ENCODE measurements at regions not wholly inside any gene's neighbourhood (a gene's known extent, or its start where the extent isn't known, plus 50 kb on each side); places are given as distances from the start of the nearest gene placed in this dataset.
A peak's percentile ranks its signal among the peaks of the same experiment; 100 is the strongest.

GRCh38 chr12:47527816-47528215, 178.0 kb downstream of the RPAP3 start:
- Histone ChIP-seq H3K36me3 (ENCODE audit: control insufficient read depth in 1 of 2, insufficient read depth in 2 of 2, low read length in 2 of 2) (no peaks in the 10 kb centered on the region), H3K4me3 (ENCODE audit: low read depth in 1 of 2, low read length in 2 of 2) (no peak overlapping the region), H3K4me1 (ENCODE audit: control insufficient read depth in 1 of 2, insufficient read depth in 2 of 2, low read length in 2 of 2) (no peaks in the 10 kb centered on the region), H3K27ac (ENCODE audit: low read length) (no peak overlapping the region), H3K9me3 (ENCODE audit: control insufficient read depth in 1 of 2, low read length in 2 of 2) (peaks cover 0 to 6% of the 10 kb centered on the region in 2 donors), H3K27me3 (ENCODE audit: low read depth, low read length) (no peaks in the 10 kb centered on the region)

GRCh38 chr12:47520029-47520428, 185.8 kb downstream of the RPAP3 start:
- no peak overlapping the region for H3K4me3 ChIP-seq (ENCODE audit: low read depth in 1 of 2, low read length in 2 of 2)
- H3K27ac ChIP-seq (ENCODE audit: low read length) = no peak overlapping the region
- H3K36me3 ChIP-seq (ENCODE audit: control insufficient read depth in 1 of 2, insufficient read depth in 2 of 2, low read length in 2 of 2) = no peaks in the 10 kb centered on the region
- H3K27me3 ChIP-seq (ENCODE audit: low read depth, low read length) = no peaks in the 10 kb centered on the region
- no peaks in the 10 kb centered on the region for H3K4me1 ChIP-seq (ENCODE audit: control insufficient read depth in 1 of 2, insufficient read depth in 2 of 2, low read length in 2 of 2)
- peaks cover 3 to 5% of the 10 kb centered on the region in 2 donors for H3K9me3 ChIP-seq (ENCODE audit: control insufficient read depth in 1 of 2, low read length in 2 of 2)

- Histone ChIP-seq H3K36me3 (ENCODE audit: control insufficient read depth in 1 of 2, insufficient read depth in 2 of 2, low read length in 2 of 2) (no peaks in the 10 kb centered on the region), H3K9me3 (ENCODE audit: control insufficient read depth in 1 of 2, low read length in 2 of 2) (peaks cover 3 to 5% of the 10 kb centered on the region in 2 donors), H3K27ac (ENCODE audit: low read length) (no peak overlapping the region), H3K4me3 (ENCODE audit: low read depth in 1 of 2, low read length in 2 of 2) (no peak overlapping the region), H3K4me1 (ENCODE audit: control insufficient read depth in 1 of 2, insufficient read depth in 2 of 2, low read length in 2 of 2) (no peaks in the 10 kb centered on the region), H3K27me3 (ENCODE audit: low read depth, low read length) (no peaks in the 10 kb centered on the region)
Measured at GRCh38 chr12:47517122-47517521, 188.7 kb downstream of the RPAP3 start.

- no peak overlapping the region for H3K4me3 ChIP-seq (ENCODE audit: low read depth in 1 of 2, low read length in 2 of 2)
- H3K27ac ChIP-seq (ENCODE audit: low read length) = peak overlapping the region; percentile 47
- no peaks in the 10 kb centered on the region for H3K27me3 ChIP-seq (ENCODE audit: low read depth, low read length)
- no peaks in the 10 kb centered on the region for H3K9me3 ChIP-seq (ENCODE audit: control insufficient read depth in 1 of 2, low read length in 2 of 2)
- H3K4me1 ChIP-seq (ENCODE audit: control insufficient read depth in 1 of 2, insufficient read depth in 2 of 2, low read length in 2 of 2) = peaks cover 0 to 5% of the 10 kb centered on the region in 2 donors
- H3K36me3 ChIP-seq (ENCODE audit: control insufficient read depth in 1 of 2, insufficient read depth in 2 of 2, low read length in 2 of 2) = no peaks in the 10 kb centered on the region
Measured at GRCh38 chr12:47509398-47509851, 196.4 kb downstream of the RPAP3 start.

- H3K9me3 ChIP-seq (ENCODE audit: control insufficient read depth in 1 of 2, low read length in 2 of 2) = peaks cover 0 to 3% of the 10 kb centered on the region in 2 donors
- H3K27ac ChIP-seq (ENCODE audit: low read length) = no peak overlapping the region
- H3K4me1 ChIP-seq (ENCODE audit: control insufficient read depth in 1 of 2, insufficient read depth in 2 of 2, low read length in 2 of 2) = peaks cover 0 to 5% of the 10 kb centered on the region in 2 donors
- H3K4me3 ChIP-seq (ENCODE audit: low read depth in 1 of 2, low read length in 2 of 2) = no peak overlapping the region
- H3K27me3 ChIP-seq (ENCODE audit: low read depth, low read length) = no peaks in the 10 kb centered on the region
- H3K36me3 ChIP-seq (ENCODE audit: control insufficient read depth in 1 of 2, insufficient read depth in 2 of 2, low read length in 2 of 2) = no peaks in the 10 kb centered on the region
Measured at GRCh38 chr12:47507221-47507620, 198.6 kb downstream of the RPAP3 start.

- peaks cover 0 to 5% of the 10 kb centered on the region in 2 donors for H3K4me1 ChIP-seq (ENCODE audit: control insufficient read depth in 1 of 2, insufficient read depth in 2 of 2, low read length in 2 of 2)
- no peaks in the 10 kb centered on the region for H3K36me3 ChIP-seq (ENCODE audit: control insufficient read depth in 1 of 2, insufficient read depth in 2 of 2, low read length in 2 of 2)
- H3K4me3 ChIP-seq (ENCODE audit: low read depth in 1 of 2, low read length in 2 of 2) = no peak overlapping the region
- peaks cover 0 to 3% of the 10 kb centered on the region in 2 donors for H3K9me3 ChIP-seq (ENCODE audit: control insufficient read depth in 1 of 2, low read length in 2 of 2)
- no peak overlapping the region for H3K27ac ChIP-seq (ENCODE audit: low read length)
- H3K27me3 ChIP-seq (ENCODE audit: low read depth, low read length) = no peaks in the 10 kb centered on the region
Measured at GRCh38 chr12:47504775-47505446, 200.9 kb downstream of the RPAP3 start.

- Histone ChIP-seq H3K27ac (ENCODE audit: low read length) (no peak overlapping the region), H3K27me3 (ENCODE audit: low read depth, low read length) (no peaks in the 10 kb centered on the region), H3K4me3 (ENCODE audit: low read depth in 1 of 2, low read length in 2 of 2) (no peak overlapping the region), H3K9me3 (ENCODE audit: control insufficient read depth in 1 of 2, low read length in 2 of 2) (no peaks in the 10 kb centered on the region), H3K4me1 (ENCODE audit: control insufficient read depth in 1 of 2, insufficient read depth in 2 of 2, low read length in 2 of 2) (no peaks in the 10 kb centered on the region), H3K36me3 (ENCODE audit: control insufficient read depth in 1 of 2, insufficient read depth in 2 of 2, low read length in 2 of 2) (no peaks in the 10 kb centered on the region)
Measured at GRCh38 chr12:47493801-47494200, 212.0 kb downstream of the RPAP3 start.

GRCh38 chr12:47491516-47492305, 214.1 kb downstream of the RPAP3 start:
- Histone ChIP-seq H3K4me3 (ENCODE audit: low read depth in 1 of 2, low read length in 2 of 2) (no peak overlapping the region), H3K27ac (ENCODE audit: low read length) (no peak overlapping the region), H3K36me3 (ENCODE audit: control insufficient read depth in 1 of 2, insufficient read depth in 2 of 2, low read length in 2 of 2) (no peaks in the 10 kb centered on the region)

GRCh38 chr12:47488888-47489287, 216.9 kb downstream of the RPAP3 start:
- Histone ChIP-seq H3K9me3 (ENCODE audit: control insufficient read depth in 1 of 2, low read length in 2 of 2) (no peaks in the 10 kb centered on the region), H3K4me1 (ENCODE audit: control insufficient read depth in 1 of 2, insufficient read depth in 2 of 2, low read length in 2 of 2) (no peaks in the 10 kb centered on the region), H3K27ac (ENCODE audit: low read length) (no peak overlapping the region), H3K36me3 (ENCODE audit: control insufficient read depth in 1 of 2, insufficient read depth in 2 of 2, low read length in 2 of 2) (no peaks in the 10 kb centered on the region), H3K27me3 (ENCODE audit: low read depth, low read length) (no peaks in the 10 kb centered on the region), H3K4me3 (ENCODE audit: low read depth in 1 of 2, low read length in 2 of 2) (no peak overlapping the region)

More at GRCh38 chr12:47491516-47492305, 214.1 kb downstream of the RPAP3 start:
- Histone ChIP-seq H3K9me3 (ENCODE audit: control insufficient read depth in 1 of 2, low read length in 2 of 2) (no peaks in the 10 kb centered on the region), H3K27me3 (ENCODE audit: low read depth, low read length) (no peaks in the 10 kb centered on the region), H3K4me1 (ENCODE audit: control insufficient read depth in 1 of 2, insufficient read depth in 2 of 2, low read length in 2 of 2) (no peaks in the 10 kb centered on the region)

GRCh38 chr12:47481041-47481440, 224.8 kb downstream of the RPAP3 start:
- no peaks in the 10 kb centered on the region for H3K4me1 ChIP-seq (ENCODE audit: control insufficient read depth in 1 of 2, insufficient read depth in 2 of 2, low read length in 2 of 2)
- H3K9me3 ChIP-seq (ENCODE audit: control insufficient read depth in 1 of 2, low read length in 2 of 2) = peaks cover 0 to 2% of the 10 kb centered on the region in 2 donors
- H3K4me3 ChIP-seq (ENCODE audit: low read depth in 1 of 2, low read length in 2 of 2) = no peak overlapping the region
- H3K27ac ChIP-seq (ENCODE audit: low read length) = no peak overlapping the region
- no peaks in the 10 kb centered on the region for H3K36me3 ChIP-seq (ENCODE audit: control insufficient read depth in 1 of 2, insufficient read depth in 2 of 2, low read length in 2 of 2)
- H3K27me3 ChIP-seq (ENCODE audit: low read depth, low read length) = no peaks in the 10 kb centered on the region

- no peaks in the 10 kb centered on the region for H3K27me3 ChIP-seq (ENCODE audit: low read depth, low read length)
- H3K4me1 ChIP-seq (ENCODE audit: control insufficient read depth in 1 of 2, insufficient read depth in 2 of 2, low read length in 2 of 2) = no peaks in the 10 kb centered on the region
- no peak overlapping the region for H3K4me3 ChIP-seq (ENCODE audit: low read depth in 1 of 2, low read length in 2 of 2)
- no peaks in the 10 kb centered on the region for H3K36me3 ChIP-seq (ENCODE audit: control insufficient read depth in 1 of 2, insufficient read depth in 2 of 2, low read length in 2 of 2)
- peaks cover 0 to 15% of the 10 kb centered on the region in 2 donors for H3K9me3 ChIP-seq (ENCODE audit: control insufficient read depth in 1 of 2, low read length in 2 of 2)
- no peak overlapping the region for H3K27ac ChIP-seq (ENCODE audit: low read length)
Measured at GRCh38 chr12:47478426-47478825, 227.4 kb downstream of the RPAP3 start.

Measured in muscle layer of duodenum (tissue), 2 donors.